Natural killer cell treated with Interleukin-12 subunit alpha and Interleukin-12 subunit beta and Interleukin-15 and Interleukin-18, amount 100 ng/mL, for 72 hours (primary cell): ENCODE measurements at regions not wholly inside any gene's neighbourhood (a gene's known extent, or its start where the extent isn't known, plus 50 kb on each side); places are given as distances from the start of the nearest gene placed in this dataset.

Experiments
- ATAC-seq, 2 donors: fragments of 150-1000 bp; cut with Tn5 transposase in 1 of 2; sonication (Bioruptor Pico), chemical (Tn5 transposase) in 1 of 2; 2 replicates each; pipeline ENCODE4 v1.10.0; 2021
- DNase-seq: peaks from one replicate; pipeline ENCODE4 v3.0.0; 2022; ENCODE audit warnings: low spot score
- H3K27ac Mint-ChIP-seq, 2 donors: 1 replicate in 1 of 2; 2 replicates in 1 of 2; pipeline ENCODE4 v1.8.0; 2022; ENCODE audit warnings: mixed read lengths in 2 of 2, mild to moderate bottlenecking in 1 of 2, moderate library complexity in 1 of 2
- H3K27me3 Mint-ChIP-seq, 2 donors: 1 replicate in 1 of 2; 2 replicates in 1 of 2; pipeline ENCODE4 v1.8.0; 2022; ENCODE audit warnings: mixed read lengths in 2 of 2
- H3K36me3 Mint-ChIP-seq: one replicate; pipeline ENCODE4 v1.8.0; 2022; ENCODE audit warnings: mixed read lengths
- H3K4me1 Mint-ChIP-seq, 2 donors: 1 replicate in 1 of 2; 2 replicates in 1 of 2; pipeline ENCODE4 v1.8.0; 2022; ENCODE audit warnings: low read depth in 2 of 2, mixed read lengths in 2 of 2, mild to moderate bottlenecking in 1 of 2
- H3K4me3 Mint-ChIP-seq: one replicate; pipeline ENCODE4 v1.8.0; 2022; ENCODE audit warnings: mixed read lengths
- H3K9me3 Mint-ChIP-seq: 2 replicates; pipeline ENCODE4 v1.8.0; 2022; ENCODE audit warnings: mixed read lengths

DNA sequence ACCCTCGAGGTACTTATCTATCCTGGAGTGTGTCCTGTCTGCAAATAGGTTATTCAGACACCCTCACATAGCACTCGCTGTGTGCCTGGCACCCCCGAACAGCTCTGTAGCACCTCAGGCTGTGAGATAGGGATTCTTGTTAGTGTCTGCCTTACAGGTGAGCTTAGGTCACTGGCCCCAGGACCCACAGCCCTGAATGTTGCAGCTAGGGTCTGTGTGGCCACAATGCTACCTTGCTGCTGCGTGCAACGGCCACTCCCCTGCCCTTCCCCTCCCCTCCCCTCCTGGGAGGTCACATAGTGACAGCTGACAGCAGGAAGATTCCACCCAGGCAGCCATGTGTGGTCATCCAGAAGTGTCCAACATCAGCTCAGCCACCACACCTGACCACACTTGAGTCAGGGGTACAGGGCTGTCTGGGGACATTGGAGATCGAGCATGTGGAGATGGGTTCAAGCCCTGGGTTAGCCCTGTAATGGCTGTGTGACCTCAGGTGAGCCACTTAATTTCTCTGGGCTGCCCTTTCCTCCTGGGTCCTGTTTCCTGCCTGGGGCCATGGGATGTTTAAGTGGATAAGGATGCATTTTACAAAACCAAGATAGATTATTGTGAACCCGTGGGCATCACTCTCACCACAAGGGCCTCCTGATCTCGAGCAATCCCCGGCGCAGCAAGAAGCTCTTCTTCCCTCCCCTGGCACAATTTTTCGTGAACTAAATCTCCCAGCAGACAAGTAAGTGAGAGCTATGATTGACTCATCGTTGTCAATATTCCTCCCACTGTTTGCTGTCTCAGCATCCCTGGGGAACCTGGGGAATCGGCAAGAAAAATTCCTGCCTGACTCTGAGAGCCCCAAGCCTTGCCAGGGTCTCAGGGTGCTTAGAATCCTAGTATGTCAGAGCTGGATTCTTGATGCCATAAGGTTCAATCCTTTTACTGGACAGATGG, 208.7 kb downstream of the PTPRU start:
- peaks cover 14 to 16% of the 10 kb centered on the region in 2 donors for H3K27me3 Mint-ChIP-seq
- H3K27ac Mint-ChIP-seq = no peak overlapping the region
- no peak for DNase-seq
- H3K36me3 Mint-ChIP-seq = no peaks in the 10 kb centered on the region
- peak; percentile 14 to 21 for ATAC-seq
- H3K9me3 Mint-ChIP-seq = no peaks in the 10 kb centered on the region
- H3K4me3 Mint-ChIP-seq = no peak overlapping the region
- no peaks in the 10 kb centered on the region for H3K4me1 Mint-ChIP-seq

DNA sequence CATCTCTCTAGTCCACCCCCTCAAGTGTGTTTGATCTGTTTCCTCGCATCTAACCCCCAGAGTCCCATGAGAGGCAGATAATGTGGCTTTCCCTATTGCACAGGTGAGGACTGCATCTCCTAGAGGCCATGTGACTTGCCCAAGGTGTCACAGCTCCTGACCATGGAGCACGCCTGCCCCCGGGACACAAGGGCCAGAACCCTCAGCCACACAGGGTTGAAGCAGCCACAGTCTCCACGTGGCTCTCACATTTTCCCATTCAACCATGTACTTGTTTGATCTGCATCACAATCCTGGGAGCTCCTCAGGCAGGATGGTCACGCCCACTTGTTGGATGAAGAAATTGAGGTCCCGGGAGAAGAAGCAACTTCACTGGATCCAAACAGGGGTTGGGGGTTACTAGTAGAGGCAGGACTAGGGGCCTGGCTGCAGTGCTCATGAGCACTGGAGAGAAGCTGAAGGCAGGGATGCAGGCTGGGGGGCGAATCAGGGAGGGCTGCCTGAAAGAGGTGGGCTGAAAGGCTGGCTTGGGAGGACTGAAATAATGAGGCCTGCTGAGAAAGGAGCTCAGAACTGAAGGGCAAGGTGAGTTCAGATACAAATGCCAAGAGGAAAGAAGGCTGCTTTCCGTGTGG, 207.9 kb downstream of the PTPRU start:
- DNase-seq (no peak), ATAC-seq (no peak)
- peaks cover 17 to 25% of the 10 kb centered on the region in 2 donors for H3K27me3 Mint-ChIP-seq
- no peak overlapping the region for H3K4me3 Mint-ChIP-seq
- H3K9me3 Mint-ChIP-seq = no peaks in the 10 kb centered on the region
- no peak overlapping the region for H3K27ac Mint-ChIP-seq
- no peaks in the 10 kb centered on the region for H3K36me3 Mint-ChIP-seq
- H3K4me1 Mint-ChIP-seq = no peaks in the 10 kb centered on the region

DNA sequence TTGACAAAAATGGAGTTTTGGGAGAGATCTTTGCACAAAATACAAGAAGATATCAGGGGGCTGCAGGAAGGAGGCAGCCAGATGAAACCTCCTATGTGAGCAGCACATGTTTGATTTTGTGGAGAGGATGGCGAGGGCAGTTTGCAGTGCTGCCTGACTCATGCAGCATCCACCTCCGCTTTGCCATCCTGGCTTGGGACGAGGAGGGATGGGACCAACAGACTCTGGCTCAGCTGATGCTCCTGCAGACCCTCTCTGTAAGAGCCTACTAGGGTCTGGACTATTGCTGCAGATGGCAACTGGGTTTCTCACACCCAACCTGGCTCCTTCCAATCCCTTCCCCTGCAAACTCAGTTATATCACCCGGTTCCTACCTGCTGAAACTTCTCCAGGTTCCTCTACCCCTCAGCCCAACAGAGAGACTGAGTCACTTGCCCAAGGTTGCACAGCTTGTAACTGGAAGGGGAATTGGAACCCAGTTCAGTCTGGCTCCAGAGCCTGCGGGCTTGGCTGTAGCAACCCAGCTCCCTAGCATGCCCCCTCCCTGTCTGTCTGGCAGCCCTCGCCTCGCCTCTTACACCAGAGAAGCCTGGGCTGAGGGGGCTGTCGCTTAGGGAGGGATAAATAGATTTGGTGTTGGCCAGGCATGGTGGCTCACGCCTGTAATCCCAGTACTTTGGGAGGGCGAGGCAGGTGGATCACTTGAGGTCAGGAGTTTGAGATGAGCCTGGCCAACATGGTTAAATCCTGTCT, 205.8 kb downstream of the PTPRU start:
- Mint-ChIP-seq H3K36me3 (no peaks in the 10 kb centered on the region), H3K27me3 (peaks cover 21 to 36% of the 10 kb centered on the region in 2 donors), H3K4me1 (no peaks in the 10 kb centered on the region), H3K27ac (no peak overlapping the region), H3K4me3 (no peak overlapping the region), H3K9me3 (no peaks in the 10 kb centered on the region)
- DNase-seq (no peak), ATAC-seq (no peak)

DNA sequence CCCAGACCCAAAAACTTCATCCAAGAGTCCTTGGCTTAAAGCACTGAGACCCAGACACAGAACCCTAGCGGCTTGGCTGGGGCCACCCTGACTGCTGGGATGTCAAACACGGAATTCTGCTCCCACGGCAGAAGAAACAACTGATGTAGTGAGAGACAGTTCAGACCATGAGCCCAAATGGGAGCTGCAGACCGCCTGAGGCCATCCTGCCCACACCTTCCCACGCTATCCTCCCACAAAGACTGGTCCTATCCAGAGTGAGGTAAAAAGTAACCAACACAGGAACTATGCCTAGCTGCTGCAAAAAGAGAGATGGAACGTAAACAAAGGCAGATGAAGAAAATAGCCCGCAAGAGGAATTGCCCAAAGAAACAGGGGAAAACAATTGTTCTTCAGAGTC, 203.3 kb downstream of the PTPRU start:
- no peak overlapping the region for H3K4me3 Mint-ChIP-seq
- no peak for DNase-seq
- H3K27ac Mint-ChIP-seq = no peak overlapping the region
- H3K27me3 Mint-ChIP-seq = peaks cover 21 to 45% of the 10 kb centered on the region in 2 donors
- H3K4me1 Mint-ChIP-seq = no peaks in the 10 kb centered on the region
- no peak for ATAC-seq
- H3K36me3 Mint-ChIP-seq = no peaks in the 10 kb centered on the region
- H3K9me3 Mint-ChIP-seq = no peaks in the 10 kb centered on the region

DNA sequence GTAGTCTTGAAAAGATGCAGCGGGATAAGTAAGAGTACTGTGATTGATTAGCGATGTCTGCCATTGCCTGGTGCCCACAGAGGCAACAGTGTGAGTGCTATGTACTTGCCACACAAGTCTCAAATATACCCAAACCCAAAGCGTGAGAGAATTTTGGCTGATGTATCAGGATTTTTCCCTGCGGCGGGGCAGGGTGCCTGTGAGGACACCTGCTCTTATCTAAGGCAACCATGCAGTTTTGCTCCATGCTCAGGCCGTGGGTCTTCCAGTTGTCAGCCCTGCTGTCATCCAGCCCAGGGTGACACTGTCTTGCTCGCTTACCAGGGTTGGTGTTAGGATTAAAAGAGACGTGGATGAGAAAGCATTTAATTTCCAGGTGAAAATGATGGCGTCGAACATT, 202.7 kb downstream of the PTPRU start:
- DNase-seq (no peak), ATAC-seq (no peak)
- Mint-ChIP-seq H3K9me3 (no peaks in the 10 kb centered on the region), H3K27ac (no peak overlapping the region), H3K4me3 (no peak overlapping the region), H3K4me1 (no peaks in the 10 kb centered on the region), H3K36me3 (no peaks in the 10 kb centered on the region), H3K27me3 (peaks cover 20 to 43% of the 10 kb centered on the region in 2 donors)

DNA sequence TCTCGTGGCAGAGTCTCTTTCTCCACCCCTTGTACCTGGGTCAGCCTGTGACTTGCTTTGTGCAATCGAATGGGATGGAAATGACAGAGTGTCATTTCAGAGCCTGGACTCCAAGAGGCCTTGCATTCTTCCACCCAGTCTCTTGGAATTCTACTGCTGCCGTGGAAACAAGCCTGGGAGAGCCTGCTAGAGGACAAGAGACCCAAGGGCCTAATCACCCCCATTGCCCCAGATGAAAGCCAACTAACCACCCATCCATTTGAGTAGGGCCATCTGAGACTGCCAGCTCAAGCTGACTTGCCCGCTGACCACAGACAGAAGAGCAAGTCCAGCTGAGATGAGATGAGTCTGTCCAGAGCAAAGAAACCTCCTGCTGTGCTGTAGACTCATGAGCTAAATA, 201.6 kb downstream of the PTPRU start:
- H3K4me3 Mint-ChIP-seq = no peak overlapping the region
- H3K4me1 Mint-ChIP-seq = no peaks in the 10 kb centered on the region
- no peak for ATAC-seq
- H3K27me3 Mint-ChIP-seq = peaks cover 14 to 39% of the 10 kb centered on the region in 2 donors
- H3K9me3 Mint-ChIP-seq = no peaks in the 10 kb centered on the region
- no peaks in the 10 kb centered on the region for H3K36me3 Mint-ChIP-seq
- H3K27ac Mint-ChIP-seq = no peak overlapping the region
- DNase-seq = no peak

DNA sequence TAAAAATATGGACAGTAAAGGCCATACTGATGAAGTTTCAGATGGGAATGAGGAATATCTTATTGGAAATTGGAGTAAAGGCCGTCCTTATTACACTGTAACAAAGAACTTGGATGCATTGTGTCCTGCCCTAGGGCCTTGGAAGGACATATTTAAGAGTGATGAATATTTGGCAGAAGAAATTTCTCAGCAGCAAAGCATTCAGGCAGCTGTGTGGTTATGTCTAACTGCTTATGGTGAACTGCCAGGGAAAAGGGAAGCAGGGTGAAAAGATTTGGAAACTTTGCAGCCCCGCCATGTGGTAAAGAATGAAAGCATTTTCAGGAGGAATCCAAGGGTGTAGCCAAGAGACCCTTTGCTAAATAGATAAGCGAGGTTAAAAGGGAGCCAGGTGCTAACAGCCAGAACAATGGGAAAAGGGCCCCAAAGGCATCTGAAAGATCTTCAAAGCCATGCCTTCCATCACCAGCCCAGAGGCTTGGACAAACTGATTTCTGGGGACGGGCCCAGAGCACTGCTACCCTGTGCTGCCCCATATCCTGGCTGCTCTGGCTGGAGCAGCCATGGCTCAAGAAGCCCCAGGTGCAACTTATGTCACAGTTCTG, 200.0 kb downstream of the PTPRU start:
- H3K9me3 Mint-ChIP-seq = peaks cover 5% of the 10 kb centered on the region
- H3K36me3 Mint-ChIP-seq = no peaks in the 10 kb centered on the region
- no peak overlapping the region for H3K27ac Mint-ChIP-seq
- H3K4me1 Mint-ChIP-seq = no peaks in the 10 kb centered on the region
- ATAC-seq (peak in 1 of 2 donors; percentile 33), DNase-seq (no peak)
- no peak overlapping the region for H3K4me3 Mint-ChIP-seq
- peaks cover 21 to 50% of the 10 kb centered on the region in 2 donors for H3K27me3 Mint-ChIP-seq

DNA sequence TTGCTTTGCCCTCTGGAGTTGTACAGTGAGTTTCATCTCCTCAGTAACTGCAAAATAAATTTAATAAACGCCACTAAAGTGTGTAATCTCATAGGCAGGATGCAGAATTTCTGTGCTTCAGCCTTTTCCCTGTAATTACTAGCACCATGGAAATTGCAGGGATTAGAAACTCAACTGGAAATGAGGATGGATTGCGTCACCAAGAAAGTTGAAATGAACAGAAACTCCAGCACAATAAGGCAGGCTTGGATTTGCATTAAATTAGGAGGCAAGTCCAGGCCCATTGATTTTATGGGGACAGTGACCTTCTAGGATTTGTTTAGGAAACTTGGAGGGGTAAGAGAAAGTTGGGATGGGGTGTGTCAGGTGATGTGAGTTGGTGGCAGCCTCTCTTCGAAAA, 197.5 kb downstream of the PTPRU start:
- Mint-ChIP-seq H3K9me3 (peaks cover 5% of the 10 kb centered on the region), H3K4me3 (no peak overlapping the region), H3K27ac (no peak overlapping the region), H3K27me3 (peaks cover 12 to 30% of the 10 kb centered on the region in 2 donors), H3K36me3 (no peaks in the 10 kb centered on the region), H3K4me1 (no peaks in the 10 kb centered on the region)
- DNase-seq (no peak), ATAC-seq (no peak)

DNA sequence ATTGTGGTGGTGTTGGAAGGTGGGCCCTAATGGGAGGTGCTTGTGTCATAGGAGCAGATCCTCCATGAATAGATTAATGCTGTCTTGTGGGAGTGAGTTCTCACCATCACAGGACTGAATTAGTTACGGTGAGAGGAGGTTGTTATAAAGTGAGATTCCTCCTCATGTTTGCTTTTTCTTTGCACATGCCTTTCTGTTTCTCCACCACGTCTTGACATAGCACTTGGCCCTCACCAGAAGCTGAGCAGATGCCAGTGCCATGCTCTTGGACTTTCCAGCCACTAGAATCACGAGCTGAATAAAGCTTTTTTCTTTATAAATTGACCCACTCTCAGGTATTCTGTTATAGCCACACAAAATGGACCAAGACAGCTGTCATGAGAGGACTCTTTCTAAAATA, 194.8 kb downstream of the PTPRU start:
- Mint-ChIP-seq H3K27ac (no peak overlapping the region), H3K9me3 (peaks cover 5% of the 10 kb centered on the region)
- ATAC-seq = no peak

DNA sequence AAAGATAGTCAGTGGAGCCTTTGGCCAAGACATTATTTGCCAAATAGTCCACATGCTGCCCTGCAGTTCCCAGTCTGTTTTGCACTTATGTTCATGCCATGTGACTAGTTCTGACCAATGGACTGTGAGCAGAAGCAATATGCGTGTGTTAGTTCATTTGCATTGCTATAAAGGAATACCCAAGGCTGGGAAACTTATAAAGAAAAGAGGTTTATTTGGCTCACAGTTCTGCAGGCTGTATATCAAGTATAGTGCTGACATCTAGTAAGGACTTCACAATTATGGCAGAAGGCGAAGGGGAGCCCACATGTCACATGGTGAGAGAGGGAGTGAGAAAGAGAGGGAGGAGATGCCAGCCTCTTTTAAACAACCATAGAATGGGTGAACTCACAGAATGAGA, 193.3 kb downstream of the PTPRU start:
- no peak for ATAC-seq
- Mint-ChIP-seq H3K27me3 (peaks cover 18 to 21% of the 10 kb centered on the region in 2 donors), H3K36me3 (no peaks in the 10 kb centered on the region), H3K4me1 (no peaks in the 10 kb centered on the region), H3K4me3 (no peak overlapping the region), H3K9me3 (peaks cover 5% of the 10 kb centered on the region), H3K27ac (no peak overlapping the region)
- no peak for DNase-seq

More for the DNA sequence above, 194.8 kb downstream of the PTPRU start:
- Mint-ChIP-seq H3K36me3 (no peaks in the 10 kb centered on the region), H3K27me3 (peaks cover 18 to 28% of the 10 kb centered on the region in 2 donors), H3K4me1 (no peaks in the 10 kb centered on the region), H3K4me3 (no peak overlapping the region)
- no peak for DNase-seq

DNA sequence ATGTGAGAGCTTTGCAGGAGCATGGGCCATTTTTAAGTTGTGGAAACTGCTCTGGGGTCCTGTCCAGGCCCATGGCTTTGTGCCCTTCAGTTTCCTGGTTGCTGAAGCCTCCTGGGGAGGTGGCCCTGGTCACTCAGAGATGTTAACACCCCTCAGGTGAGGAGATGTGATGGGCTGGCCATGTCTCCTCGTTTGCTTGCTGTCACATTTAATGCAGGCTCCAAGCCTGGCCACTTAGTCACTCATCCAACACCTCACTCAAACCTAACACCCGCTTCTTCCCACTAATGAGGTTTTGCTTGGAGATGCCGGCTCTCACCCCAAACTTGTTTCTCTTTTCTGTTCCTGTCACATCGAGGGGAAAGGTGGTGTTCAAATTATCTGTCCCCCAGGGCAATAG, 192.7 kb downstream of the PTPRU start:
- Mint-ChIP-seq H3K4me3 (no peak overlapping the region), H3K27ac (no peak overlapping the region), H3K9me3 (peaks cover 5% of the 10 kb centered on the region), H3K36me3 (no peaks in the 10 kb centered on the region), H3K27me3 (peaks cover 21 to 28% of the 10 kb centered on the region in 2 donors), H3K4me1 (no peaks in the 10 kb centered on the region)
- no peak for ATAC-seq
- DNase-seq = no peak

DNA sequence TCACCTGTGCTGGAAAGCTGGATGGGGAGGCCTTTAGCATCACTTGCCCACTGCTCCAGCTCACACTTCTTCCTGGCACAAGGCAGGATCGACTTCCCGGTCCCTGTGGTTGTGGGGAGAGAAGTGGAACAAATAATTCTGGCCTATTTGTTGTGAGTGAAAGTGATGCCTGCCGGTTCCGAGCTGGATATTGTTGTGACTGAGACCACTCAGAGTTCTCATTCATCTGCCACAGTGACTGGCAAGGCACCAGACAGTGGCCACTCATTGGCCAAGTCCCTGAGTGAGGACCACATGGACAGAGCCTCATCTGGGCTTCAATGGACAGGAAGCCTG, 191.9 kb downstream of the PTPRU start:
- H3K27me3 Mint-ChIP-seq = peaks cover 27 to 35% of the 10 kb centered on the region in 2 donors
- no peaks in the 10 kb centered on the region for H3K4me1 Mint-ChIP-seq
- ATAC-seq = no peak
- no peaks in the 10 kb centered on the region for H3K36me3 Mint-ChIP-seq
- no peak overlapping the region for H3K4me3 Mint-ChIP-seq
- no peak for DNase-seq
- H3K9me3 Mint-ChIP-seq = peaks cover 5% of the 10 kb centered on the region
- H3K27ac Mint-ChIP-seq = no peak overlapping the region

DNA sequence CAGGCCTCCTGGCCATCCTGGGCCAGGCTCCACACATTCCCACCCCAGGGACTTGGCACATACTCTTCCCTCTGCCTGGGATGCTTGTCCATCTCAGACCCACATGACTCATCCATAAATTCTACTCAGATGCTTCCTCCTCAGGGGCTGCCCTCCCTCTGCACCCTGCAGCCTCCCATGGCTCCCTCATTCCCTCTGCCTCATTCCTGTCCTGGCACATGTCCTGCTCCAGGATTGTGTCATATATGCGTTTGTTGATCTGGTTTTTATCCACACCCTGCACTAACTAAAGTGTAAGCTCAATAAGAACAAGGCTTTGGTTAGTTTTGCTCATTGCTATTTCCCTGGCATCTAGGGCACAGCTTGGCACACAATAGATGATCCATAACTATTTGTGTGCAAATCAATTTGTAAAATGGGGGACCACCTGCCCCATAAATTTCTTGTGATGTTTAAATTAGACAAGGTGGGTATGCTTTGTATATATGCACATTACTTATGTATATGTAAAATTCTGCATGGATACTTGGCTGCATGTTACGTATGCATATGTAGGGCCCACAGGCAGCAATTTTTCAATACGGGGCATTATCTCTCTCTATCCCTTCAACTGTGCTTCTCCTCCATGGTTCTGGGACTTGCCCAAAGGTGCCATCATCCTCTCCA, 191.4 kb downstream of the PTPRU start:
- no peak overlapping the region for H3K4me3 Mint-ChIP-seq
- DNase-seq (no peak), ATAC-seq (no peak)
- H3K27ac Mint-ChIP-seq = no peak overlapping the region
- no peaks in the 10 kb centered on the region for H3K4me1 Mint-ChIP-seq
- H3K9me3 Mint-ChIP-seq = peaks cover 5% of the 10 kb centered on the region
- no peaks in the 10 kb centered on the region for H3K36me3 Mint-ChIP-seq
- H3K27me3 Mint-ChIP-seq = peaks cover 32 to 40% of the 10 kb centered on the region in 2 donors
